Fibroblast of villous mesenchyme (primary cell): ENCODE measurements at regions not wholly inside any gene's neighbourhood (a gene's known extent, or its start where the extent isn't known, plus 50 kb on each side); places are given as distances from the start of the nearest gene placed in this dataset.
"Not testable (repeated sequence)": the region's sequence is repeated elsewhere in the genome, so short reads cannot be mapped to it uniquely, and the experiment has no call there.

ENCODE experiments used
- DNase-seq: peaks from one replicate; pipeline ENCODE4 v3.0.0-alpha.2; 2010; ENCODE audit warnings: low read depth
- H3K4me3 ChIP-seq: 2 replicates; pipeline ENCODE4 v1.5.1; 2011; ENCODE audit warnings: low read depth, mild to moderate bottlenecking, low read length
- TF ChIP-seq, protein P1 (sequence below): IDR thresholded peaks from 2 replicates; pipeline ENCODE4 v1.5.1; 2012; ENCODE audit warnings: low read depth, mild to moderate bottlenecking, low read length; ENCODE audit not compliant: insufficient read depth

DNA sequence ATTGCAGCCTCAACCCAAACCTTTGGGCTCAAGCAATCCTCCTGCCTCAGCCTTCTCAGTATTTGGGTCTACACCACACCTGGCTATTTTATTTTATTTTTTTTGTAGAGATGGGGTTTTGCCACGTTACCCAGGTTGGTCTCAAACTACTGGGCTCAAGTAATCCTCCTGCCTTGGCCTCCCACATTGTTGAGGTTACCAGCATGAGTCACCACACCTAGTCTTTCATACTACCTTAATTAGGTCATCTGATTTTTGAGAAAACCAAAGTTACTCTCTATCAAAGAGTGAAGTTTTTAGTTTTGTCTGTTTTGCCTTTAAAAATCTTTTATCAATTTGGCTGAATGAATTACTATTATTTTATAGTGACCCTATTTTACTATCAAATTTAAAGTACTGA lies 335.6 kb upstream of the LRRC4C start:
- H3K4me3 ChIP-seq: no peak overlapping the region
- TF ChIP-seq, protein P1, sequence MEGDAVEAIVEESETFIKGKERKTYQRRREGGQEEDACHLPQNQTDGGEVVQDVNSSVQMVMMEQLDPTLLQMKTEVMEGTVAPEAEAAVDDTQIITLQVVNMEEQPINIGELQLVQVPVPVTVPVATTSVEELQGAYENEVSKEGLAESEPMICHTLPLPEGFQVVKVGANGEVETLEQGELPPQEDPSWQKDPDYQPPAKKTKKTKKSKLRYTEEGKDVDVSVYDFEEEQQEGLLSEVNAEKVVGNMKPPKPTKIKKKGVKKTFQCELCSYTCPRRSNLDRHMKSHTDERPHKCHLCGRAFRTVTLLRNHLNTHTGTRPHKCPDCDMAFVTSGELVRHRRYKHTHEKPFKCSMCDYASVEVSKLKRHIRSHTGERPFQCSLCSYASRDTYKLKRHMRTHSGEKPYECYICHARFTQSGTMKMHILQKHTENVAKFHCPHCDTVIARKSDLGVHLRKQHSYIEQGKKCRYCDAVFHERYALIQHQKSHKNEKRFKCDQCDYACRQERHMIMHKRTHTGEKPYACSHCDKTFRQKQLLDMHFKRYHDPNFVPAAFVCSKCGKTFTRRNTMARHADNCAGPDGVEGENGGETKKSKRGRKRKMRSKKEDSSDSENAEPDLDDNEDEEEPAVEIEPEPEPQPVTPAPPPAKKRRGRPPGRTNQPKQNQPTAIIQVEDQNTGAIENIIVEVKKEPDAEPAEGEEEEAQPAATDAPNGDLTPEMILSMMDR: no peak
- no peak for DNase-seq

DNA sequence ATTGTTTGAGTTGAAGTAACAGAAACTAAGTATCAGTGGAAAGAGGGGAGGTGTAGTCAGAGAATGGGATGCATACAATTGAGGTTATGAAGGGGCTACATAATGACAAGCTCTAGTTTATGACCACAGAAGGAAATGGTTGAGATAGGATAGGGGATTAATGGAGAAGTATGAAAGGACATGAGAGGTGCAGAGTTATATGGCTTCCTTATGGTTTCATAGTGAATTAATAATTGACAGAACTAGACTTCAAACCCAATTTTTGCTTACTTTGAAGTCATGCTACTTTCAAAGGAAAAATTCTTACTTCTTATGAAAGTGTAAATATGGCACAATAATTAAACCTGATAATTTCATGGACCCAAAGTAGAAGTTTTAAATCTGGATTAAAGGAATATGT lies 340.3 kb upstream of the LRRC4C start:
- TF ChIP-seq, protein P1: no peak
- H3K4me3 ChIP-seq: no peak overlapping the region
- no peak for DNase-seq

DNA sequence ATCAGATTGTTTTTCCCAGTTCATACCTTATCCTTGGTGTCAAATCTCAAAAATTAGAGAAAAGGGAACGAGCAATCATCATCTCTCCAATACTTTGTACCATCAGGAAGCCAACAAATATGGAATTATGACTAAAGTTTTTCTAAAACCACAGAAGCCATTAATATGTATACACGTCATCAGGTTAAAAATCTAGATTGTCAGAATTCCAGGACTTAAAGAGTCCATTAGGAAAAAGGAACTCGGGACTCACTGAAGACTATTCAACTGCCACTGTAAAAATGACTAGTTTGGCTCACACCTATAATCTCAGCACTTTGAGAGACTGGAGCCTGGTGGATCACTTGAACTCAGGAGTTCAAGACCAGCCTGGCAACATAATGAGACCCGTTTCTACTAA lies 344.4 kb upstream of the LRRC4C start:
- TF ChIP-seq, protein P1: no peak
- no peak for DNase-seq
- H3K4me3 ChIP-seq: no peak overlapping the region

DNA sequence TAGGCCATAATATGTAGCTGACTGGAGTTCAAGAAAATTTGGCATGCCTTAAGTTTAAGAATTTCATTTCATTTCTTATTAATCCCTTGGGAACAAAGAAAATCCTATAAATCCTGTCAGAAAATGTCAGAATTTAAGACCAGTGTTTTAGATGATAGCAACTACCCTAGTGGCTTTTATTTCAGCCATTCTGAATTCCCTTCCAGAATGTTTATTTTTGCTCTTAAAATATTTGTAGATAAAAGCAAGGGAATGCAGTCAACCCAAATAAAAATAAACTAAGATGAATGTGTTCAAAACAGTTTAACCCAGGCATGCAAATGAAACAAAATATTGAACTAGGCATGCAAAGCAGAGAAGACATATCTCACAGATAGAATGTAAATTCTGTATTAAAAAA lies 356.9 kb upstream of the LRRC4C start:
- TF ChIP-seq, protein P1: no peak
- H3K4me3 ChIP-seq: no peak overlapping the region
- no peak for DNase-seq

DNA sequence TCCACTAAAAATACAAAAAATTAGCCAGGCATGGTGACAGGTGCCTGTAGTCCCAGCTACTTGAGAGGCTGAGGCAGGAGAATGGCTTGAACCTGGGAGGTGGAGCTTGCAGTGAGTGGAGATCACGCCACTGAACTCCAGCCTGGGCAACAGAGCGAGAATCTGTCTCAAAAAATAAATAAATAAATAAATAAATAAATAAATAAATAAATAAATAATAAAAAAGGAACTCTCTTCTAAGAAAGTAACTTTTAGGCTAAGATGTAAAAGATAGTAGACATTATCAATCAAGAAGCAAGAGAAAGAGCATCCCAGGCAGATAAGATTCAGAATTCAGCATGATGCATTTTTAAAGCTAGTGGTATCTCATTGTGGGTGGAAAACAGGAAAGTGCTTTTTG lies 364.8 kb upstream of the LRRC4C start:
- H3K4me3 ChIP-seq, DNase-seq: not testable (repeated sequence)

DNA sequence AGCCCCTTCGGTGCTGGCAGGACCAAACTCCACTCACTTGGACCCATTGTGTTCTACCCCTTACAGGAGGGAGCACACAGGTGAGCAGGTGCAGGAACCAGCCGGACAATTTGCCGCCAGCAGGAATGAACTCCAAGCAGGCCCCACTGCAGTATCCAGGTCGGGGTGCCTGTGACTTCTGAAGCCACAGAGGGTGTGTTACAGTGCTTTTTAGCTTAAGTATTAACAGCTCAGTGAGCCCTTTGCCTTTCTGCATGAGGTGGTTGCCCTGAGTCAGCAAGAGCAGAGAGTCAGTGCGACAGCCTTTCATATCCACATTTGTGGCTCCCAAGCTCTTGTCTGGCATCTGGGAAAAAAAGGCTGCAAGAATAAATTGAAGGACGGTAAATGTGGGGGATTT lies 366.6 kb upstream of the LRRC4C start:
- TF ChIP-seq, protein P1: no peak
- no peak overlapping the region for H3K4me3 ChIP-seq
- DNase-seq: no peak

DNA sequence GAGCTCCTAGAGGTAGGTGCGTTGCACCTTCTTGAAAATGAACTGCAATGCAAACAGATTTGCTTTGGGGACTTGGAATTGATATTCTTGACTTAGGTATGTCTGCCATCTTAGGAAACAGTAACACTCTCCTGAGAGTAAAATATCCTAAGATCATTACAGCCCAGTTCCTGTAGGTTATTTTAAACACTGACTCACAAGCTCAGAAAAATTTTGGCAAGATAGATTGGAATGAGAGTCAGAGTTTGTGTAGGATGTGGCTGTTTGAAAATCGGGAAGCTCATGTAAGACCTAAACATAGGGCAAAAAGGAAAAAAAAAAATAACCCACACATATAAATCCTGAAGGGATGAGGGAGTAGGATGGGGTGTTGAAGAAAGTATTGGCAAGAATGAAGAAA lies 377.0 kb upstream of the LRRC4C start:
- no peak overlapping the region for H3K4me3 ChIP-seq
- no peak for DNase-seq
- TF ChIP-seq, protein P1: no peak
